Colonic mucosa (tissue), 4 donors: ENCODE measurements at regions not wholly inside any gene's neighbourhood (a gene's known extent, or its start where the extent isn't known, plus 50 kb on each side); places are given as distances from the start of the nearest gene placed in this dataset.
"Not testable (repeated sequence)": the region's sequence is repeated elsewhere in the genome, so short reads cannot be mapped to it uniquely, and the experiment has no call there.

Source experiments
- DNase-seq: peaks from one replicate; pipeline ENCODE4 v3.0.0-alpha.2; 2020
- H3K27ac ChIP-seq: fragments of 200-600 bp; one replicate; pipeline ENCODE4 v1.8.0; 2021
- H3K27me3 ChIP-seq: fragments of 200-600 bp; one replicate; pipeline ENCODE4 v1.8.0; 2021
- H3K36me3 ChIP-seq: fragments of 200-600 bp; one replicate; pipeline ENCODE4 v1.8.0; 2021
- H3K4me1 ChIP-seq: fragments of 200-600 bp; one replicate; pipeline ENCODE4 v1.8.0; 2021; ENCODE audit warnings: mild to moderate bottlenecking
- H3K4me3 ChIP-seq: fragments of 200-600 bp; one replicate; pipeline ENCODE4 v1.8.0; 2021
- H3K9ac ChIP-seq, 2 donors: one replicate each; pipeline ENCODE4 v1.7.0; 2013; ENCODE audit warnings: control low read depth in 2 of 2, low read depth in 2 of 2, low read length in 2 of 2
- H3K9me3 ChIP-seq: fragments of 200-600 bp; one replicate; pipeline ENCODE4 v1.8.0; 2021
- intact Hi-C: fragments of 100-400 bp; cut with DNase I; formaldehyde crosslinking; loops from one replicate; pipeline ENCODE4 v1.14.1; 2022
- TF ChIP-seq, protein P1 (sequence below): fragments of 200-600 bp; IDR thresholded peaks from one replicate; pipeline ENCODE4 v1.8.0; 2022; ENCODE audit warnings: antibody characterized with exemption, mild to moderate bottlenecking
- donor health status: healthy.
- donor health status: DM: no; HTN: no; CAD: no.
- donor health status: DM: no; HTN: no; CAD: no.

DNA sequence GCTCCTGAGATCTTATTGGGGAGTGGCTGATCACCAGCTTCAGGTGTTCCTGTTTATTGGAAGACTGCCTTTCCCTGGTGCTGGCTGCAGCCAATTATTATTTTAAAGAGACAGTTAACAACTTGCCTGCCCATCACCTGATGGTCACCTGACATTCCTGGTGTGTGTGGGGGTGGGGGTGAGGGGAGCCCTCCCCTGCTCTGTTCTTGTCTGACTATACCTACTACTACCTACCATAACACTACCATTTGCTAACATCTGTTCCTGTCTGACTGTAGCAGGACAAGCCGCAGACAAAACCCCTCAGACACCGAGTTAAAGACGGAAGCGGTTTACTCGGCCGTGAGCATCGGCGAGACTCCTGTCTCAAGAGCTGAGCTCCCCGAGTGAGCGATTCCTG, 54.9 kb upstream of the NBPF3 start:
- no peaks in the 10 kb centered on the region for H3K36me3 ChIP-seq
- no peak overlapping the region for H3K27ac ChIP-seq
- H3K9me3 ChIP-seq: no peaks in the 10 kb centered on the region
- intact Hi-C loops: no loop called here
- TF ChIP-seq, protein P1, sequence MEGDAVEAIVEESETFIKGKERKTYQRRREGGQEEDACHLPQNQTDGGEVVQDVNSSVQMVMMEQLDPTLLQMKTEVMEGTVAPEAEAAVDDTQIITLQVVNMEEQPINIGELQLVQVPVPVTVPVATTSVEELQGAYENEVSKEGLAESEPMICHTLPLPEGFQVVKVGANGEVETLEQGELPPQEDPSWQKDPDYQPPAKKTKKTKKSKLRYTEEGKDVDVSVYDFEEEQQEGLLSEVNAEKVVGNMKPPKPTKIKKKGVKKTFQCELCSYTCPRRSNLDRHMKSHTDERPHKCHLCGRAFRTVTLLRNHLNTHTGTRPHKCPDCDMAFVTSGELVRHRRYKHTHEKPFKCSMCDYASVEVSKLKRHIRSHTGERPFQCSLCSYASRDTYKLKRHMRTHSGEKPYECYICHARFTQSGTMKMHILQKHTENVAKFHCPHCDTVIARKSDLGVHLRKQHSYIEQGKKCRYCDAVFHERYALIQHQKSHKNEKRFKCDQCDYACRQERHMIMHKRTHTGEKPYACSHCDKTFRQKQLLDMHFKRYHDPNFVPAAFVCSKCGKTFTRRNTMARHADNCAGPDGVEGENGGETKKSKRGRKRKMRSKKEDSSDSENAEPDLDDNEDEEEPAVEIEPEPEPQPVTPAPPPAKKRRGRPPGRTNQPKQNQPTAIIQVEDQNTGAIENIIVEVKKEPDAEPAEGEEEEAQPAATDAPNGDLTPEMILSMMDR: no peak
- DNase-seq: no peak
- no peaks in the 10 kb centered on the region for H3K27me3 ChIP-seq
- H3K4me1 ChIP-seq: no peaks in the 10 kb centered on the region
- no peak overlapping the region for H3K4me3 ChIP-seq
- no peak overlapping the region for H3K9ac ChIP-seq

DNA sequence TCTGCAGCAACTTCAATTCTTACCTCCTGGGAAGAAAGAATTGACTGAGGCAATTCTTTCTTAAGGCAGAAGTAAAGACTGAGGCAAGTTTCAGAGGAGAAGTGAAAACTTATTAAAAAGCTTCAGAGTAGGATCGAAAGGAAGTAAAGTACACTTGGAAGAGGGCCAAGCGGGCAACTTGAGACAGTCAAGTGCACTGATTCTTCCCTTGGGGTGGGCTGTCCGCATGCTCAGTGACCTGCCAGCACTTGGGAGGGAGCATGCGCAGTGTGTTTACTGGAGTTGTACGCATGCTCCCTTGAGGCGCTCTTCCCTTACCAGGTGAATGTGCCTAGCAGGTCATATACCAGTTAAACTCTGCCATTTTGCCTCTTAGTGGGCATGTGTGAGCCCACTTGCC, 55.3 kb upstream of the NBPF3 start:
- no peak for DNase-seq
- Histone ChIP-seq H3K27ac (no peak overlapping the region), H3K36me3 (no peaks in the 10 kb centered on the region), H3K4me3 (no peak overlapping the region), H3K27me3 (no peaks in the 10 kb centered on the region), H3K9ac (no peak overlapping the region), H3K9me3 (no peaks in the 10 kb centered on the region), H3K4me1 (no peaks in the 10 kb centered on the region)
- TF ChIP-seq, protein P1: no peak
- intact Hi-C loops: no loop called here

DNA sequence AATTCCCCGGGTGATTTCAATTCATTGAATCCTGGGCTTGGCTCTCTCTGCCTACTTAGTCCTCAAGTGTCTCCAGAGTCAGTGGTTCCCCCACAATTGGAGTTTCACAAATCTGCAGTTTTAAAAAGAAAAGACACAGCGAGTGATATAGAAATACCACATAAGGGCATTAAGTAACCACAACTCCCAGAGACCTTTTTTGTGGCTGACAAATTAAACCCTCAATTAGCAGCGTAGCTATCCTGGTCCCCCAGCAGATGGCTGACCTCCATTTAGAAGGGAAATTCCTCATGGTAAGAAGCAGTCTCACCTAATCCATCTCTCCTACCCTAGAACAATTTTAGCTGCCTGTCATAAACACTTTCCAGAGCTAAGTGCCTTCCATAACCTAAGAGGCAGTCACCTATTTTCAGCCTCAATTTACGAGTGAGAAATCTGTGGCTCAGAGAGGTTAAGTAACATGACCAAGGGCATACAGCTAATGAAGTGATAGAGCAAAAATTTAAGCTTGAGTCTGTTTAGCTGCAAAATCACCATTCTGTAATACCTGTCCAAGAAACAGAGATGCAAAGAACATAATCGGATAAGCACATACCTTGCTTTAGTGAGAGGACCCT, 56.0 kb upstream of the NBPF3 start:
- no peaks in the 10 kb centered on the region for H3K36me3 ChIP-seq

DNA sequence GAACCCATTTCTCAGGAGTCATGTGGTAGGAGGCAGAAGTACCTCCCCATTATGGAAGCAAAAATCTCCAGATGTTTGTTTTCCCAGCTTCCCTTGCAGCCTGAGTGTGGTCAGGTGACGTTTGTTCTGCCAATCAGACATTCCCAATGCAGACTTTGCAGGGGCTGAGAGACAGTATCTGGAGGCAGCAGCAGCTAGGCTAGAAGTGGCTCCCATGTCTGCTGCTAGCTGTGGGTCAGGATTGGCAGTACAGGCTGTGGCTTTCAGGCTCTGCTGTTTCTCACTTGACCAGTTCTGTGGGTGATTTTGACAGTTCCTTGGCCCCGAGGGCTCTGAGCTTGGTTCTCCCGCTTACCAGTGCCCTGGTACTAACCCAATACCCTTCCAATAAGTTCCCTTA, 58.6 kb upstream of the NBPF3 start:
- DNase-seq: no peak
- Histone ChIP-seq H3K4me3 (no peak overlapping the region), H3K27ac (no peak overlapping the region), H3K9me3 (no peaks in the 10 kb centered on the region), H3K9ac (no peak overlapping the region), H3K27me3 (no peaks in the 10 kb centered on the region), H3K4me1 (no peaks in the 10 kb centered on the region), H3K36me3 (no peaks in the 10 kb centered on the region)
- TF ChIP-seq, protein P1: no peak
- intact Hi-C loops: no loop called here

More for the DNA sequence above, 56.0 kb upstream of the NBPF3 start:
- Histone ChIP-seq H3K4me3 (no peak overlapping the region), H3K9me3 (no peaks in the 10 kb centered on the region), H3K9ac (no peak overlapping the region), H3K4me1 (no peaks in the 10 kb centered on the region), H3K27ac (no peak overlapping the region), H3K27me3 (no peaks in the 10 kb centered on the region)
- TF ChIP-seq, protein P1: no peak
- no peak for DNase-seq
- intact Hi-C loops: no loop called here

DNA sequence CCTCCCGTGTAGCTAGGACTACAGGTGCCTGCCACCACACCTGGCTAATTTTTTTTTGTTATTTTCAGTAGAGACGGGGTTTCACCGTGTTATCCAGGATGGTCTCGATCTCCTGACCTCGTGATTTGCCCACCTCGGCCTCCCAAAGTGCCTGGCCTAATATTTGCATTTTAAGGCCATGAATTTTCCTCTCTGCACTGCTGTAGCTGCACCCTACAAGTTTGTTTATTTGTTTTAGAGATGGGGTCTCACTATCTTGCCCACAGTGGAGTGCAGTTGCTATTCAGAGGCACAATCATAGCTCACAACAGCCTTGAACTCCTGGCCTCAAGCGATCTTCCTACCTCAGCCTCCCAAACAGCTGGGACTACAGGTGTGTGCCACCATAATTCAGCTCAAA, 59.8 kb upstream of the NBPF3 start:
- H3K4me3 ChIP-seq, DNase-seq, intact Hi-C loops, H3K27me3 ChIP-seq, H3K4me1 ChIP-seq, H3K9ac ChIP-seq, H3K9me3 ChIP-seq, H3K36me3 ChIP-seq, H3K27ac ChIP-seq: not testable (repeated sequence)

DNA sequence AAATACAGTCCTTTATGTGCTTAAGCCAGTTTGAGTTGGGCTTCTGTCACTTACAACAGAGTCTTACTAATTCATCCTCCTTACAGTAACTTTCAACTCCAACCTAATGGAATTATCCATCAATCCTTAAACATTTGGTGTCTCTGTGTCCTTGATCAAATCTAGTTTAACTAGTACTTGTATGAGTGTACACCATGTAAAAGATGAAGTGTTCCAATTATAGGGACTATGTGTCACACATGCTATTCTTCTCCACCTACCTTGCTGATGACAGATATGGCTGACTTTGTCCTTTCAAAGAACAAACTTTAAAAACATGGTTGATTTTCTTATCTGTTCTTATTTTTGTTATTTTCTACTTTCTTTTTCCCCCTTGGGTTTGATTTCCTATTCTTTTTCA, 60.4 kb upstream of the NBPF3 start:
- H3K27ac ChIP-seq: no peak overlapping the region
- H3K9ac ChIP-seq: no peak overlapping the region
- DNase-seq: no peak
- H3K4me3 ChIP-seq: no peak overlapping the region
- intact Hi-C loops: no loop called here
- no peaks in the 10 kb centered on the region for H3K36me3 ChIP-seq
- H3K4me1 ChIP-seq: no peaks in the 10 kb centered on the region
- TF ChIP-seq, protein P1: no peak
- H3K9me3 ChIP-seq: no peaks in the 10 kb centered on the region
- no peaks in the 10 kb centered on the region for H3K27me3 ChIP-seq
